H1 (cell line): ENCODE measurements at regions not wholly inside any gene's neighbourhood (a gene's known extent, or its start where the extent isn't known, plus 50 kb on each side); places are given as distances from the start of the nearest gene placed in this dataset.

Source experiments
- CTCF ChIA-PET: fragments of 300-600 bp; sonication (Branson Sonifier 250); formaldehyde crosslinking; loops from one replicate; lab custom pipeline; 2021; ENCODE audit not compliant: partially characterized antibody; lab: Charles Lee
- POLR2A ChIA-PET: fragments of 300-600 bp; sonication (Branson Sonifier 250); formaldehyde crosslinking; loops from one replicate; lab custom pipeline; 2021; ENCODE audit warnings: inconsistent platforms; ENCODE audit not compliant: partially characterized antibody; lab: Charles Lee
- DNase-seq, 2 experiments: peaks; one replicate each; pipeline versions ENCODE4 v3.0.0 to v3.0.0-alpha.2; 2010 to 2022; ENCODE audit warnings: low spot score in 2 of 2, low read depth in 1 of 2, mixed read lengths in 1 of 2
- FAIRE-seq: peaks from 2 replicates; lab custom pipeline; 2011; peaks lifted over from hg19 to GRCh38; lab: Jason Lieb, UNC
- H2AFZ ChIP-seq: 2 replicates; pipeline ENCODE4 v1.8.1; 2012; ENCODE audit warnings: low read length, inconsistent platforms
- H2AK5ac ChIP-seq: 2 replicates; pipeline ENCODE4 v1.6.1; 2013; ENCODE audit warnings: low read depth, low read length
- H2BK120ac ChIP-seq: replicated peaks from 2 replicates; pipeline ENCODE3; 2013; ENCODE audit warnings: low read depth, low read length, inconsistent platforms
- H2BK12ac ChIP-seq: 2 replicates; pipeline ENCODE4 v1.6.1; 2013; ENCODE audit warnings: low read depth, low read length
- H2BK15ac ChIP-seq: 2 replicates; pipeline ENCODE4 v1.6.1; 2013; ENCODE audit warnings: low read length
- H2BK20ac ChIP-seq: 2 replicates; pipeline ENCODE4 v1.6.1; 2013; ENCODE audit warnings: low read length
- H2BK5ac ChIP-seq: 2 replicates; pipeline ENCODE4 v1.6.1; 2013; ENCODE audit warnings: low read depth, low read length
- H3K14ac ChIP-seq: 2 replicates; pipeline ENCODE4 v1.6.1; 2013; ENCODE audit warnings: inconsistent platforms; ENCODE audit not compliant: insufficient read length
- H3K18ac ChIP-seq: 2 replicates; pipeline ENCODE4 v1.6.1; 2013; ENCODE audit warnings: low read length; ENCODE audit errors: extremely low read depth
- H3K23ac ChIP-seq: 2 replicates; pipeline ENCODE4 v1.6.1; 2013; ENCODE audit warnings: inconsistent platforms; ENCODE audit not compliant: insufficient read length
- H3K23me2 ChIP-seq: 2 replicates; pipeline ENCODE4 v1.6.1; 2013; ENCODE audit warnings: low read depth, low read length
- H3K27ac ChIP-seq: 2 replicates; pipeline ENCODE4 v1.6.1; 2011; ENCODE audit warnings: low read depth, low read length, inconsistent platforms
- H3K27me3 ChIP-seq, 4 experiments: replicated peaks in 1 of 4; 1 replicate in 1 of 4; 2 replicates in 3 of 4; pipeline versions ENCODE4 v1.6.1 to v1.8.1; 2011 to 2013; ENCODE audit warnings: low read length in 3 of 4, mild to moderate bottlenecking in 3 of 4, inconsistent platforms in 2 of 4, mixed read lengths in 2 of 4, moderate library complexity in 1 of 4; ENCODE audit not compliant: control insufficient read depth in 3 of 4, insufficient read depth in 3 of 4; ENCODE audit errors: extremely low read depth in 1 of 4
- H3K36me3 ChIP-seq, 4 experiments: 2 replicates each; pipeline versions ENCODE4 v1.6.1 to v1.8.1; 2011 to 2013; ENCODE audit warnings: mild to moderate bottlenecking in 4 of 4, low read length in 3 of 4, moderate library complexity in 2 of 4, control low read depth in 1 of 4, inconsistent platforms in 1 of 4; ENCODE audit not compliant: insufficient read depth in 4 of 4, control insufficient read depth in 2 of 4
- H3K4ac ChIP-seq: replicated peaks from 2 replicates; pipeline ENCODE3; 2013; ENCODE audit warnings: low read length, low read depth, mixed read lengths, inconsistent platforms; ENCODE audit not compliant: insufficient read length
- H3K4me1 ChIP-seq, 4 experiments: replicated peaks in 1 of 4; 1 replicate in 1 of 4; 2 replicates in 3 of 4; pipeline versions ENCODE4 v1.6.1 to v1.8.1; 2011 to 2013; ENCODE audit warnings: low read length in 3 of 4, inconsistent platforms in 2 of 4, mixed read lengths in 1 of 4; ENCODE audit not compliant: insufficient read depth in 4 of 4, control insufficient read depth in 3 of 4
- H3K4me2 ChIP-seq, 2 experiments: 2 replicates each; pipeline versions ENCODE4 v1.6.1 to v1.8.1; 2011 to 2013; ENCODE audit warnings: low read depth in 2 of 2, low read length in 2 of 2, control low read depth in 1 of 2, inconsistent platforms in 1 of 2, mild to moderate bottlenecking in 1 of 2; ENCODE audit not compliant: insufficient read depth in 1 of 2
- H3K4me3 ChIP-seq, 4 experiments: fragments of 200-600, 300-600 bp in 1 of 4; sonication (generic), shearing (Covaris generic), sonication (Bioruptor Twin) in 1 of 4; 2 replicates each; pipeline versions ENCODE4 v1.5.1 to v1.8.1; 2011 to 2016; ENCODE audit warnings: low read length in 4 of 4, low read depth in 3 of 4, control low read depth in 2 of 4, inconsistent platforms in 2 of 4, mild to moderate bottlenecking in 2 of 4, mixed read lengths in 1 of 4, moderate library complexity in 1 of 4; ENCODE audit not compliant: insufficient read depth in 2 of 4; ENCODE audit errors: extremely low read depth in 1 of 4
- H3K56ac ChIP-seq: replicated peaks from 2 replicates; pipeline ENCODE3; 2013; ENCODE audit warnings: low read depth, mild to moderate bottlenecking, mixed read lengths, low read length, inconsistent platforms; ENCODE audit not compliant: insufficient read length
- H3K79me1 ChIP-seq: 2 replicates; pipeline ENCODE4 v1.6.1; 2013; ENCODE audit warnings: low read depth, low read length, control low read depth
- H3K79me2 ChIP-seq, 2 experiments: 2 replicates each; pipeline versions ENCODE4 v1.6.1 to v1.8.1; 2012 to 2013; ENCODE audit warnings: low read length in 2 of 2, mild to moderate bottlenecking in 2 of 2, inconsistent platforms in 1 of 2; ENCODE audit not compliant: insufficient read depth in 2 of 2, control insufficient read depth in 1 of 2
- H3K9ac ChIP-seq, 4 experiments: replicated peaks in 1 of 4; 1 replicate in 1 of 4; 2 replicates in 3 of 4; pipeline versions ENCODE4 v1.6.1 to v1.8.1; 2011 to 2013; ENCODE audit warnings: low read depth in 3 of 4, low read length in 3 of 4, control low read depth in 2 of 4, mild to moderate bottlenecking in 2 of 4, moderate library complexity in 2 of 4, inconsistent platforms in 1 of 4; ENCODE audit errors: extremely low read depth in 1 of 4
- H3K9me3 ChIP-seq, 2 experiments: 2 replicates each; pipeline versions ENCODE4 v1.6.1 to v1.8.1; 2012 to 2013; ENCODE audit warnings: mild to moderate bottlenecking in 2 of 2, moderate library complexity in 2 of 2, control low read depth in 1 of 2, inconsistent platforms in 1 of 2, low read depth in 1 of 2, low read length in 1 of 2, mixed read lengths in 1 of 2; ENCODE audit not compliant: insufficient read depth in 2 of 2
- H4K20me1 ChIP-seq, 2 experiments: replicated peaks in 1 of 2; 2 replicates each; pipeline versions ENCODE3 to v1.8.1; 2011 to 2013; ENCODE audit warnings: inconsistent platforms in 2 of 2, low read length in 2 of 2, mild to moderate bottlenecking in 1 of 2; ENCODE audit not compliant: insufficient read depth in 2 of 2, control insufficient read depth in 1 of 2
- H4K5ac ChIP-seq: 2 replicates; pipeline ENCODE4 v1.6.1; 2013; ENCODE audit warnings: low read length, low read depth, mixed read lengths, inconsistent platforms; ENCODE audit not compliant: insufficient read length
- H4K8ac ChIP-seq: 2 replicates; pipeline ENCODE4 v1.8.0; 2013; ENCODE audit warnings: mild to moderate bottlenecking, moderate library complexity, low read length, inconsistent platforms; ENCODE audit not compliant: insufficient read depth; ENCODE audit errors: extremely low read depth
- H4K91ac ChIP-seq: replicated peaks from 2 replicates; pipeline ENCODE3; 2013; ENCODE audit warnings: low read length, mixed read lengths, inconsistent platforms; ENCODE audit not compliant: insufficient read length
- BACH1 ChIP-seq: IDR thresholded peaks from 2 replicates; pipeline ENCODE4 v1.6.1; 2012; ENCODE audit warnings: low read length, improper control_type of control experiment
- EGR1 ChIP-seq: IDR thresholded peaks from 2 replicates; pipeline ENCODE4 v1.6.1; 2011; ENCODE audit warnings: low read depth, low read length, borderline replicate concordance
- GABPA ChIP-seq: IDR thresholded peaks from 2 replicates; pipeline ENCODE4 v1.6.1; 2011; ENCODE audit warnings: mild to moderate bottlenecking, low read length, moderate library complexity, borderline replicate concordance; ENCODE audit not compliant: insufficient read depth
- GTF2F1 ChIP-seq: IDR thresholded peaks from 2 replicates; pipeline ENCODE4 v1.6.1; 2012; ENCODE audit warnings: low read depth, low read length, improper control_type of control experiment, borderline replicate concordance
- POLR2AphosphoS5 ChIP-seq: IDR thresholded peaks from 2 replicates; pipeline ENCODE4 v1.6.1; 2011; ENCODE audit warnings: low read depth, low read length
- WGBS, 2 experiments: shearing (Covaris generic) in 1 of 2; methylation state at CpG; one replicate each; pipeline versions ENCODE4 v1.1.6 to v1.1.7; 2013 to 2015; ENCODE audit warnings: low lambda C conversion rate in 2 of 2, mixed read lengths in 2 of 2, inconsistent platforms in 1 of 2, low coverage in 1 of 2, missing lambda C conversion rate in 1 of 2; ENCODE audit not compliant: insufficient replicate concordance in 2 of 2, insufficient coverage in 1 of 2, insufficient read length in 1 of 2; ENCODE audit errors: extremely low coverage in 1 of 2, missing lambda C conversion rate in 1 of 2; 5-methylcytosine and 5-hydroxymethylcytosine counted together

- TF ChIP-seq BACH1 = no peak
- no peak for TF ChIP-seq GTF2F1
- no peak for TF ChIP-seq EGR1
- TF ChIP-seq GABPA = no peak
- no peak for TF ChIP-seq POLR2AphosphoS5
- Histone ChIP-seq H4K91ac (no peak overlapping the region), H2BK20ac (no peak overlapping the region), H2BK12ac (no peak overlapping the region), H3K4me1 (peaks cover 0 to 11% (median 3%) of the 10 kb centered on the region in 4 experiments; a peak in 6 of 7 replicates), H4K20me1 (no peaks in the 10 kb centered on the region), H3K79me1 (no peaks in the 10 kb centered on the region), H3K4me2 (no peak overlapping the region), H3K9ac (no peak overlapping the region), H3K23ac (no peak overlapping the region), H3K27me3 (no peaks in the 10 kb centered on the region), H3K23me2 (no peaks in the 10 kb centered on the region), H3K27ac (no peak overlapping the region), H2BK15ac (no peak overlapping the region), H3K79me2 (no peaks in the 10 kb centered on the region), H3K4me3 (no peak overlapping the region), H4K5ac (no peak overlapping the region), H2AFZ (no peak overlapping the region), H2BK5ac (0 out of 2 replicates have a peak overlapping the region, but pooled peaks have one; percentile 9), H3K56ac (no peak overlapping the region), H3K4ac (no peak overlapping the region), H3K36me3 (no peaks in the 10 kb centered on the region), H2AK5ac (no peak overlapping the region; the same call in 1 of the 2 replicates), H2BK120ac (no peak overlapping the region), H3K18ac (no peak overlapping the region), H4K8ac (no peak overlapping the region), H3K9me3 (no peaks in the 10 kb centered on the region), H3K14ac (no peak overlapping the region)
- ChIA-PET POLR2A (no interaction called here), CTCF (interaction anchor here (0.6 to 5.1 kb wide), 3 partner anchors 13 to 56 kb away, joined by 3 to 31 read pairs (median 3); no protein-coding TSS in a partner anchor)
- DNase-seq = no peak
- FAIRE-seq = no peak
- 97% methylated on average over 4 of the region's 4 CpGs; no CpG with 5 or more reads in 1 of the 2 experiments for WGBS, 2 experiments
Measured at GRCh38 chr10:110409926-110410325, 87.8 kb upstream of the DUSP5 start.
